K562 (cell line): ENCODE measurements at regions not wholly inside any gene's neighbourhood (a gene's known extent, or its start where the extent isn't known, plus 50 kb on each side); places are given as distances from the start of the nearest gene placed in this dataset.

Source experiments
- PATZ1 ChIP-seq: fragments of 250-450 bp; sonication (Bioruptor Pico); IDR thresholded peaks from 2 replicates; pipeline ENCODE4 v1.5.0; 2020; ENCODE audit warnings: mild to moderate bottlenecking, borderline replicate concordance
- REST ChIP-seq, 2 experiments: fragments of 450-650 bp; formaldehyde crosslinking in 1 of 2; IDR thresholded peaks; 2 replicates each; pipeline versions ENCODE4 v1.4.0 to v1.6.1; 2014 to 2020; ENCODE audit warnings: mild to moderate bottlenecking in 2 of 2, borderline replicate concordance in 1 of 2, low read depth in 1 of 2
- SP2 ChIP-seq: IDR thresholded peaks from 2 replicates; pipeline ENCODE4 v1.6.1; 2011; ENCODE audit warnings: mild to moderate bottlenecking, low read depth, low read length, moderate library complexity; ENCODE audit not compliant: poor library complexity, severe bottlenecking; ENCODE audit errors: extremely low read depth
- ZHX1 ChIP-seq: fragments of 150-350 bp; conservative IDR thresholded peaks from 2 replicates; pipeline ENCODE4 v1.6.1; 2014; ENCODE audit warnings: low read length
- ZNF143 ChIP-seq: sonication (generic); formaldehyde crosslinking; IDR thresholded peaks from 2 replicates; pipeline ENCODE4 v1.9.0; 2022; ENCODE audit warnings: mild to moderate bottlenecking, missing genetic modification reagents
- ZNF197 ChIP-seq: fragments of 200-800 bp; sonication (Bioruptor generic); IDR thresholded peaks from 2 replicates; pipeline ENCODE4 v1.6.1; 2016; ENCODE audit warnings: low read depth, missing genetic modification characterization, missing compliant biosample characterization
- TF ChIP-seq, protein P1 (sequence below): fragments of 250-450 bp; sonication (Bioruptor Pico); IDR thresholded peaks from 2 replicates; pipeline ENCODE4 v1.8.0; 2021; ENCODE audit warnings: mild to moderate bottlenecking, moderate library complexity
- TF ChIP-seq, protein P2 (sequence below), 2 experiments: fragments of 450-650 bp; IDR thresholded peaks; 2 replicates each; pipeline ENCODE4 v1.6.1; 2016
- TF ChIP-seq, protein P3 (sequence below), 3 experiments: IDR thresholded peaks in 2 of 3; conservative IDR thresholded peaks in 1 of 3; 2 replicates each; pipeline ENCODE4 v1.5.1; 2011 to 2012; ENCODE audit warnings: low read length in 3 of 3, mild to moderate bottlenecking in 3 of 3, control low read depth in 2 of 3, improper control_type of control experiment in 1 of 3, inconsistent platforms in 1 of 3, low read depth in 1 of 3, mixed read lengths in 1 of 3, moderate library complexity in 1 of 3; ENCODE audit not compliant: insufficient read depth in 2 of 3
- TF ChIP-seq, protein P4 (sequence below): sonication (generic); formaldehyde crosslinking; IDR thresholded peaks from 2 replicates; pipeline ENCODE4 v1.8.0; 2022; ENCODE audit warnings: missing genetic modification reagents, mild to moderate bottlenecking, borderline replicate concordance

GRCh38 chr4:55255179-55255578 lies 90.9 kb upstream of the SRD5A3 start:
- TF ChIP-seq PATZ1 (CRISPR knock-in tag) (no peak), ZNF143 (CRISPR knock-in tag) (no peak), SP2 (no peak), ZHX1 (no peak), ZNF197 (no peak), REST (IDR thresholded peaks at IDR 0.05; ENCODE audit: borderline replicate concordance) (no peak), REST (CRISPR knock-in tag; IDR thresholded peaks at IDR 0.05; ENCODE audit: low read depth) (no peak)
- TF ChIP-seq, protein P1, sequence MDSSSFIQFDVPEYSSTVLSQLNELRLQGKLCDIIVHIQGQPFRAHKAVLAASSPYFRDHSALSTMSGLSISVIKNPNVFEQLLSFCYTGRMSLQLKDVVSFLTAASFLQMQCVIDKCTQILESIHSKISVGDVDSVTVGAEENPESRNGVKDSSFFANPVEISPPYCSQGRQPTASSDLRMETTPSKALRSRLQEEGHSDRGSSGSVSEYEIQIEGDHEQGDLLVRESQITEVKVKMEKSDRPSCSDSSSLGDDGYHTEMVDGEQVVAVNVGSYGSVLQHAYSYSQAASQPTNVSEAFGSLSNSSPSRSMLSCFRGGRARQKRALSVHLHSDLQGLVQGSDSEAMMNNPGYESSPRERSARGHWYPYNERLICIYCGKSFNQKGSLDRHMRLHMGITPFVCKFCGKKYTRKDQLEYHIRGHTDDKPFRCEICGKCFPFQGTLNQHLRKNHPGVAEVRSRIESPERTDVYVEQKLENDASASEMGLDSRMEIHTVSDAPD (CRISPR knock-in tag), result no peak
- TF ChIP-seq, protein P2, sequence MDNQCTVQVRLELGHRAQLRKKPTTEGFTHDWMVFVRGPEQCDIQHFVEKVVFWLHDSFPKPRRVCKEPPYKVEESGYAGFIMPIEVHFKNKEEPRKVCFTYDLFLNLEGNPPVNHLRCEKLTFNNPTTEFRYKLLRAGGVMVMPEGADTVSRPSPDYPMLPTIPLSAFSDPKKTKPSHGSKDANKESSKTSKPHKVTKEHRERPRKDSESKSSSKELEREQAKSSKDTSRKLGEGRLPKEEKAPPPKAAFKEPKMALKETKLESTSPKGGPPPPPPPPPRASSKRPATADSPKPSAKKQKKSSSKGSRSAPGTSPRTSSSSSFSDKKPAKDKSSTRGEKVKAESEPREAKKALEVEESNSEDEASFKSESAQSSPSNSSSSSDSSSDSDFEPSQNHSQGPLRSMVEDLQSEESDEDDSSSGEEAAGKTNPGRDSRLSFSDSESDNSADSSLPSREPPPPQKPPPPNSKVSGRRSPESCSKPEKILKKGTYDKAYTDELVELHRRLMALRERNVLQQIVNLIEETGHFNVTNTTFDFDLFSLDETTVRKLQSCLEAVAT (IDR thresholded peaks at IDR 0.05), result no peak
- TF ChIP-seq, protein P3, sequence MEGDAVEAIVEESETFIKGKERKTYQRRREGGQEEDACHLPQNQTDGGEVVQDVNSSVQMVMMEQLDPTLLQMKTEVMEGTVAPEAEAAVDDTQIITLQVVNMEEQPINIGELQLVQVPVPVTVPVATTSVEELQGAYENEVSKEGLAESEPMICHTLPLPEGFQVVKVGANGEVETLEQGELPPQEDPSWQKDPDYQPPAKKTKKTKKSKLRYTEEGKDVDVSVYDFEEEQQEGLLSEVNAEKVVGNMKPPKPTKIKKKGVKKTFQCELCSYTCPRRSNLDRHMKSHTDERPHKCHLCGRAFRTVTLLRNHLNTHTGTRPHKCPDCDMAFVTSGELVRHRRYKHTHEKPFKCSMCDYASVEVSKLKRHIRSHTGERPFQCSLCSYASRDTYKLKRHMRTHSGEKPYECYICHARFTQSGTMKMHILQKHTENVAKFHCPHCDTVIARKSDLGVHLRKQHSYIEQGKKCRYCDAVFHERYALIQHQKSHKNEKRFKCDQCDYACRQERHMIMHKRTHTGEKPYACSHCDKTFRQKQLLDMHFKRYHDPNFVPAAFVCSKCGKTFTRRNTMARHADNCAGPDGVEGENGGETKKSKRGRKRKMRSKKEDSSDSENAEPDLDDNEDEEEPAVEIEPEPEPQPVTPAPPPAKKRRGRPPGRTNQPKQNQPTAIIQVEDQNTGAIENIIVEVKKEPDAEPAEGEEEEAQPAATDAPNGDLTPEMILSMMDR (IDR thresholded peaks at IDR 0.05 in 2 of 3, conservative IDR thresholded peaks at IDR 0.05 in 1 of 3; ENCODE audit: insufficient read depth in 2 of 3, low read depth in 1 of 3, low read length in 3 of 3), result no peak
- TF ChIP-seq, protein P4, sequence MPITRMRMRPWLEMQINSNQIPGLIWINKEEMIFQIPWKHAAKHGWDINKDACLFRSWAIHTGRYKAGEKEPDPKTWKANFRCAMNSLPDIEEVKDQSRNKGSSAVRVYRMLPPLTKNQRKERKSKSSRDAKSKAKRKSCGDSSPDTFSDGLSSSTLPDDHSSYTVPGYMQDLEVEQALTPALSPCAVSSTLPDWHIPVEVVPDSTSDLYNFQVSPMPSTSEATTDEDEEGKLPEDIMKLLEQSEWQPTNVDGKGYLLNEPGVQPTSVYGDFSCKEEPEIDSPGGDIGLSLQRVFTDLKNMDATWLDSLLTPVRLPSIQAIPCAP (CRISPR knock-in tag), result no peak
